SH-SY5Y (cell line): ENCODE measurements at regions not wholly inside any gene's neighbourhood (a gene's known extent, or its start where the extent isn't known, plus 50 kb on each side); places are given as distances from the start of the nearest gene placed in this dataset.

Source experiments
- GATA2 ChIP-seq: IDR thresholded peaks from 2 replicates; pipeline ENCODE4 v1.6.1; 2011; ENCODE audit warnings: mild to moderate bottlenecking, low read depth, low read length
- GATA3 ChIP-seq: IDR thresholded peaks from 2 replicates; pipeline ENCODE4 v1.6.1; 2011; ENCODE audit warnings: low read depth, mild to moderate bottlenecking, low read length, moderate library complexity

- TF ChIP-seq GATA2 (no peak), GATA3 (no peak)
Observed at GRCh38 chr2:41410011-41410410, 637.8 kb upstream of the PKDCC start.
